IMR-90 (cell line): ENCODE measurements at regions not wholly inside any gene's neighbourhood (a gene's known extent, or its start where the extent isn't known, plus 50 kb on each side); places are given as distances from the start of the nearest gene placed in this dataset.

Experiments
- ATAC-seq: fragments of 200-7000 bp; cut with Tn5 transposase; 2 replicates; pipeline ENCODE4 v1.9.1; 2020; ENCODE audit warnings: low read depth, mild to moderate bottlenecking, moderate library complexity
- BruUV-seq: library from RNA; stranded (reverse); fragments of 400-500 nt; replicated peaks from 2 replicates; lab custom pipeline; 2021; lab: Mats Ljungman, UMichigan
- CTCF ChIA-PET: fragments of 300-600 bp; formaldehyde crosslinking; extraction: SDS; loops from one replicate; lab custom pipeline; 2021; ENCODE audit warnings: antibody characterized with exemption; lab: Yijun Ruan, JAX
- POLR2A ChIA-PET: fragments of 300-600 bp; sonication (Branson Sonifier 250); formaldehyde crosslinking; loops from one replicate; lab custom pipeline; 2022; ENCODE audit warnings: antibody characterized with exemption; ENCODE audit not compliant: unreplicated experiment; lab: Charles Lee
- DNase-seq: peaks from one replicate; pipeline ENCODE4 v3.0.0; 2013
- H2AFZ ChIP-seq: replicated peaks from 2 replicates; pipeline ENCODE3; 2013; ENCODE audit warnings: low read length, mild to moderate bottlenecking; ENCODE audit not compliant: poor library complexity
- H2AK5ac ChIP-seq: 2 replicates; pipeline ENCODE4 v1.6.1; 2013; ENCODE audit warnings: low read depth, low read length, inconsistent platforms
- H2AK9ac ChIP-seq: replicated peaks from 2 replicates; pipeline ENCODE3; 2013; ENCODE audit warnings: mild to moderate bottlenecking, low read depth, low read length, moderate library complexity; ENCODE audit not compliant: poor library complexity
- H2BK120ac ChIP-seq: 2 replicates; pipeline ENCODE4 v1.6.1; 2013; ENCODE audit warnings: low read depth, low read length, inconsistent platforms
- H2BK15ac ChIP-seq: 3 replicates; pipeline ENCODE4 v1.6.1; 2013; ENCODE audit warnings: low read depth, low read length, inconsistent platforms
- H2BK20ac ChIP-seq: 2 replicates; pipeline ENCODE4 v1.6.1; 2013; ENCODE audit warnings: low read depth, mild to moderate bottlenecking, inconsistent platforms, low read length, moderate library complexity
- H2BK5ac ChIP-seq: 2 replicates; pipeline ENCODE4 v1.6.1; 2013; ENCODE audit warnings: mild to moderate bottlenecking, low read depth, low read length, inconsistent platforms; ENCODE audit not compliant: poor library complexity, severe bottlenecking
- H3K14ac ChIP-seq: replicated peaks from 2 replicates; pipeline ENCODE4 v1.6.1; 2013; ENCODE audit warnings: low read depth, low read length, inconsistent platforms
- H3K18ac ChIP-seq: 2 replicates; pipeline ENCODE4 v1.6.1; 2013; ENCODE audit warnings: low read depth, low read length, control low read depth
- H3K23ac ChIP-seq: 2 replicates; pipeline ENCODE4 v1.6.1; 2013; ENCODE audit warnings: low read depth, low read length, inconsistent platforms
- H3K27ac ChIP-seq: 2 replicates; pipeline ENCODE4 v1.5.1; 2013; ENCODE audit warnings: mild to moderate bottlenecking, control low read depth, low read length; ENCODE audit not compliant: insufficient read depth
- H3K27me3 ChIP-seq: 2 replicates; pipeline ENCODE4 v1.6.1; 2013; ENCODE audit warnings: low read length; ENCODE audit not compliant: control insufficient read depth, insufficient read depth
- H3K36me3 ChIP-seq: 2 replicates; pipeline ENCODE4 v1.6.1; 2013; ENCODE audit warnings: low read length, mixed read lengths; ENCODE audit not compliant: control insufficient read depth, insufficient read depth
- H3K4ac ChIP-seq: 2 replicates; pipeline ENCODE4 v1.6.1; 2013; ENCODE audit warnings: low read depth, low read length, inconsistent platforms
- H3K4me1 ChIP-seq: 2 replicates; pipeline ENCODE4 v1.6.1; 2013; ENCODE audit warnings: low read length, mixed read lengths; ENCODE audit not compliant: control insufficient read depth, insufficient read depth
- H3K4me2 ChIP-seq: 2 replicates; pipeline ENCODE4 v1.6.1; 2013; ENCODE audit warnings: low read depth, mild to moderate bottlenecking, control low read depth, low read length, moderate library complexity
- H3K4me3 ChIP-seq: 2 replicates; pipeline ENCODE4 v1.5.1; 2013; ENCODE audit warnings: low read depth, mild to moderate bottlenecking, control low read depth, low read length, moderate library complexity; ENCODE audit not compliant: insufficient read depth
- H3K56ac ChIP-seq: 2 replicates; pipeline ENCODE4 v1.6.1; 2013; ENCODE audit warnings: low read length, inconsistent platforms; ENCODE audit not compliant: insufficient read depth; ENCODE audit errors: extremely low read depth
- H3K79me1 ChIP-seq, 2 experiments: 2 replicates each; pipeline ENCODE4 v1.6.1; 2013; ENCODE audit warnings: low read length in 2 of 2, inconsistent platforms in 1 of 2, low read depth in 1 of 2
- H3K9ac ChIP-seq: 2 replicates; pipeline ENCODE4 v1.6.1; 2013; ENCODE audit warnings: low read depth, low read length, control low read depth
- H3K9me1 ChIP-seq: 2 replicates; pipeline ENCODE4 v1.6.1; 2013; ENCODE audit warnings: low read length, inconsistent platforms; ENCODE audit not compliant: insufficient read depth
- H3K9me3 ChIP-seq: 2 replicates; pipeline ENCODE4 v1.6.1; 2013; ENCODE audit warnings: low read length; ENCODE audit not compliant: control insufficient read depth, insufficient read depth
- H4K20me1 ChIP-seq: 2 replicates; pipeline ENCODE4 v1.6.1; 2013; ENCODE audit warnings: low read length, inconsistent platforms; ENCODE audit not compliant: insufficient read depth
- H4K5ac ChIP-seq: 2 replicates; pipeline ENCODE4 v1.6.1; 2013; ENCODE audit warnings: mild to moderate bottlenecking, low read depth, low read length, control low read depth
- H4K8ac ChIP-seq, 2 experiments: 2 replicates each; pipeline ENCODE4 v1.6.1; 2013; ENCODE audit warnings: low read depth in 2 of 2, low read length in 2 of 2, control low read depth in 1 of 2, inconsistent platforms in 1 of 2
- H4K91ac ChIP-seq: 2 replicates; pipeline ENCODE4 v1.6.1; 2013; ENCODE audit warnings: low read depth, low read length, inconsistent platforms; ENCODE audit not compliant: insufficient read depth
- CEBPB ChIP-seq: IDR thresholded peaks from 2 replicates; pipeline ENCODE4 v1.6.1; 2012; ENCODE audit warnings: low read depth, low read length, improper control_type of control experiment
- CHD1 ChIP-seq: IDR thresholded peaks from 2 replicates; pipeline ENCODE4 v1.6.1; 2012; ENCODE audit warnings: low read depth, low read length, improper control_type of control experiment
- ELK1 ChIP-seq: fragments of 150-350 bp; IDR thresholded peaks from 2 replicates; pipeline ENCODE4 v1.6.1; 2016; ENCODE audit warnings: low read depth, mild to moderate bottlenecking, low read length, moderate library complexity, borderline replicate concordance
- MAFK ChIP-seq: IDR thresholded peaks from 2 replicates; pipeline ENCODE4 v1.6.1; 2012; ENCODE audit warnings: low read depth, low read length, improper control_type of control experiment
- NFE2L2 ChIP-seq: fragments of 150-350 bp; IDR thresholded peaks from 2 replicates; pipeline ENCODE4 v1.6.1; 2016; ENCODE audit warnings: low read depth, mild to moderate bottlenecking, low read length
- RAD21 ChIP-seq: IDR thresholded peaks from 2 replicates; pipeline ENCODE4 v1.6.1; 2012; ENCODE audit warnings: low read length, improper control_type of control experiment
- RFX5 ChIP-seq: IDR thresholded peaks from 2 replicates; pipeline ENCODE4 v1.8.0; 2012; ENCODE audit warnings: low read depth, mild to moderate bottlenecking, low read length, moderate library complexity
- USF2 ChIP-seq: fragments of 150-350 bp; IDR thresholded peaks from 2 replicates; pipeline ENCODE4 v1.6.1; 2017; ENCODE audit warnings: mild to moderate bottlenecking, antibody characterized with exemption, low read length, low read depth
- WGBS, 2 experiments: methylation state at CpG; one replicate each; pipeline versions ENCODE4 v1.1.5 to v1.1.7; 2013; ENCODE audit warnings: missing lambda C conversion rate in 2 of 2; ENCODE audit not compliant: insufficient read length in 1 of 2; ENCODE audit errors: extremely low coverage in 2 of 2; 5-methylcytosine and 5-hydroxymethylcytosine counted together
- dilution Hi-C: fragments of 300-500 bp; cut with HindIII; formaldehyde crosslinking; loops from one replicate; pipeline ENCODE4 v1.14.3; 2018; ENCODE audit warnings: low sequenced_read_pairs; ENCODE audit not compliant: unreplicated experiment
- in situ Hi-C: fragments of 300-500 bp; cut with MboI; formaldehyde crosslinking; loops from 3 replicates; pipeline ENCODE4 v1.14.3; 2019; ENCODE audit warnings: low sequenced_read_pairs, inconsistent platforms, mixed read lengths
- intact Hi-C: fragments of 100-400 bp; cut with micrococcal nuclease; formaldehyde crosslinking; loops from 2 replicates; pipeline ENCODE4 v1.10.0; 2022

GRCh38 chr17:72258711-72259110 is 137.9 kb downstream of the SOX9 start:
- no peaks in the 10 kb centered on the region for H3K9me3 ChIP-seq
- no peaks in the 10 kb centered on the region for H3K79me1 ChIP-seq
- H2AK9ac ChIP-seq: no peak overlapping the region
- H4K20me1 ChIP-seq: no peaks in the 10 kb centered on the region
- TF ChIP-seq RFX5 (no peak), ELK1 (no peak), NFE2L2 (no peak), MAFK (no peak), USF2 (no peak), CHD1 (no peak), RAD21 (no peak), CEBPB (no peak)
- H3K9me1 ChIP-seq: no peaks in the 10 kb centered on the region
- no peak overlapping the region for H2AFZ ChIP-seq
- no peak overlapping the region for H3K4me3 ChIP-seq
- no peak overlapping the region for H3K9ac ChIP-seq
- H4K91ac ChIP-seq: no peak overlapping the region
- H2BK15ac ChIP-seq: no peak overlapping the region
- H3K36me3 ChIP-seq: no peaks in the 10 kb centered on the region
- H2BK5ac ChIP-seq: no peak overlapping the region
- H3K18ac ChIP-seq: no peak overlapping the region
- H3K4ac ChIP-seq: no peak overlapping the region
- no peak overlapping the region for H3K23ac ChIP-seq
- H3K27me3 ChIP-seq: no peaks in the 10 kb centered on the region; the same call in 1 of the 2 replicates
- DNase-seq (no peak), ATAC-seq (no peak)
- ChIA-PET POLR2A (no interaction called here), CTCF (no interaction called here)
- no TSS peak for BruUV-seq
- no CpG with 5 or more reads among the region's 3 CpGs for WGBS, 2 experiments
- H2AK5ac ChIP-seq: no peak overlapping the region
- H3K4me1 ChIP-seq: no peaks in the 10 kb centered on the region
- intact Hi-C loops (no loop called here), in situ Hi-C loops (no loop called here), dilution Hi-C loops (no loop called here)
- no peak overlapping the region for H2BK20ac ChIP-seq
- no peak overlapping the region for H3K56ac ChIP-seq
- H3K14ac ChIP-seq: no peak overlapping the region
- no peak overlapping the region for H3K4me2 ChIP-seq
- no peak overlapping the region for H2BK120ac ChIP-seq
- H3K27ac ChIP-seq: no peak overlapping the region
- H4K8ac ChIP-seq: no peak overlapping the region
- H4K5ac ChIP-seq: no peak overlapping the region
